HCT116 (cell line): ENCODE measurements at regions not wholly inside any gene's neighbourhood (a gene's known extent, or its start where the extent isn't known, plus 50 kb on each side); places are given as distances from the start of the nearest gene placed in this dataset.

Source experiments
- ATAC-seq: fragments of 200-7000 bp; cut with Tn5 transposase; 2 replicates; pipeline ENCODE4 v1.9.1; 2020; ENCODE audit warnings: mild to moderate bottlenecking, moderate library complexity
- BruUV-seq: library from RNA; stranded (reverse); fragments of 400-500 nt; replicated peaks from 2 replicates; lab custom pipeline; 2021; lab: Mats Ljungman, UMichigan
- CTCF ChIA-PET: fragments of 300-600 bp; sonication (Branson Sonifier 250); formaldehyde crosslinking; loops from one replicate; lab custom pipeline; 2021; ENCODE audit warnings: antibody characterized with exemption; lab: Charles Lee
- POLR2A ChIA-PET: fragments of 300-600, 350-600 bp; sonication (Branson Sonifier 250); formaldehyde crosslinking; loops from one replicate; lab custom pipeline; 2021; ENCODE audit warnings: antibody characterized with exemption; lab: Charles Lee
- RAD21 ChIA-PET, 2 experiments: fragments of 300-600 bp; sonication (Branson Sonifier 250); formaldehyde crosslinking; loops; one replicate each; lab custom pipeline; 2023; ENCODE audit warnings: low total read pairs in 2 of 2; ENCODE audit not compliant: uncharacterized antibody in 2 of 2, unreplicated experiment in 2 of 2, low non-redundant PET in 1 of 2; lab: Charles Lee
- DNase-seq: peaks from one replicate; pipeline ENCODE4 v3.0.0-alpha.2; 2010; ENCODE audit warnings: low read depth, low spot score
- H2AFZ ChIP-seq: fragments of 200-600 bp; shearing (Covaris generic), sonication (generic); 2 replicates; pipeline ENCODE4 v1.6.1; 2017; ENCODE audit warnings: low read depth, mixed run types, mixed read lengths, antibody characterized with exemption, low read length; ENCODE audit not compliant: poor library complexity, severe bottlenecking
- H3K27ac ChIP-seq: 2 replicates; pipeline ENCODE4 v1.5.1; 2012; ENCODE audit warnings: low read depth, low read length
- H3K27me3 ChIP-seq: fragments of 200-600 bp; sonication (generic); 2 replicates; pipeline ENCODE4 v1.6.1; 2016; ENCODE audit warnings: mixed run types, low read length, mixed read lengths; ENCODE audit not compliant: insufficient read depth
- H3K36me3 ChIP-seq, 2 experiments: fragments of 200-500 bp in 1 of 2; fragments of 200-600 bp in 1 of 2; sonication (Bioruptor generic) in 1 of 2; sonication (generic) in 1 of 2; 2 replicates each; pipeline versions ENCODE4 v1.5.1 to v1.6.1; 2014 to 2016; ENCODE audit warnings: low read length in 2 of 2, inconsistent platforms in 1 of 2, mixed read lengths in 1 of 2, mixed run types in 1 of 2; ENCODE audit not compliant: insufficient read depth in 2 of 2, control insufficient read depth in 1 of 2
- H3K4me1 ChIP-seq, 2 experiments: fragments of 200-600 bp in 1 of 2; sonication (generic) in 1 of 2; 2 replicates each; pipeline versions ENCODE4 v1.5.1 to v1.6.1; 2012 to 2017; ENCODE audit warnings: low read length in 2 of 2, inconsistent platforms in 1 of 2, mild to moderate bottlenecking in 1 of 2, mixed read lengths in 1 of 2, mixed run types in 1 of 2, moderate library complexity in 1 of 2; ENCODE audit not compliant: insufficient read depth in 2 of 2, control insufficient read depth in 1 of 2
- H3K4me2 ChIP-seq: fragments of 200-600 bp; sonication (generic); 2 replicates; pipeline ENCODE4 v1.6.1; 2017; ENCODE audit warnings: mixed run types, low read length, mixed read lengths
- H3K4me3 ChIP-seq, 2 experiments: fragments of 200-600 bp in 1 of 2; sonication (generic) in 1 of 2; replicated peaks in 1 of 2; 2 replicates each; pipeline ENCODE4 v1.5.1; 2011 to 2016; ENCODE audit warnings: low read length in 2 of 2, control low read depth in 1 of 2, low read depth in 1 of 2, mild to moderate bottlenecking in 1 of 2, mixed read lengths in 1 of 2, mixed run types in 1 of 2
- H3K79me2 ChIP-seq: fragments of 200-600 bp; sonication (generic); 2 replicates; pipeline ENCODE4 v1.6.1; 2017; ENCODE audit warnings: mild to moderate bottlenecking, mixed run types, low read length, moderate library complexity, mixed read lengths; ENCODE audit not compliant: insufficient read depth
- H3K9ac ChIP-seq: fragments of 200-600 bp; sonication (generic); 2 replicates; pipeline ENCODE4 v1.6.1; 2016; ENCODE audit warnings: low read length, mixed read lengths
- H3K9me2 ChIP-seq: fragments of 200-600 bp; sonication (generic), shearing (Covaris generic); 2 replicates; pipeline ENCODE4 v1.6.1; 2017; ENCODE audit warnings: mixed run types, mild to moderate bottlenecking, moderate library complexity; ENCODE audit not compliant: insufficient read depth
- H3K9me3 ChIP-seq, 2 experiments: fragments of 200-500 bp in 1 of 2; fragments of 200-600 bp in 1 of 2; sonication (Bioruptor generic) in 1 of 2; sonication (generic) in 1 of 2; 2 replicates each; pipeline ENCODE4 v1.6.1; 2014 to 2017; ENCODE audit warnings: low read length in 2 of 2, mixed read lengths in 2 of 2, inconsistent platforms in 1 of 2, low read depth in 1 of 2, mild to moderate bottlenecking in 1 of 2, mixed run types in 1 of 2, moderate library complexity in 1 of 2; ENCODE audit not compliant: control insufficient read depth in 1 of 2, insufficient read depth in 1 of 2
- H4K20me1 ChIP-seq: fragments of 200-600 bp; sonication (generic), shearing (Covaris generic); 2 replicates; pipeline ENCODE4 v1.6.1; 2017; ENCODE audit warnings: mixed run types, mild to moderate bottlenecking, moderate library complexity; ENCODE audit not compliant: insufficient read depth
- ATF3 ChIP-seq: IDR thresholded peaks from 2 replicates; pipeline ENCODE4 v1.6.1; 2012
- CEBPB ChIP-seq: IDR thresholded peaks from 2 replicates; pipeline ENCODE4 v1.6.1; 2012; ENCODE audit warnings: low read depth
- EGR1 ChIP-seq: IDR thresholded peaks from 2 replicates; pipeline ENCODE4 v1.6.1; 2012; ENCODE audit warnings: low read depth
- FOSL1 ChIP-seq: IDR thresholded peaks from 2 replicates; pipeline ENCODE4 v1.6.1; 2012; ENCODE audit warnings: low read depth
- MAX ChIP-seq: IDR thresholded peaks from 2 replicates; pipeline ENCODE4 v1.6.1; 2012
- POLR2A ChIP-seq: IDR thresholded peaks from 2 replicates; pipeline ENCODE4 v1.7.0; 2011; ENCODE audit warnings: borderline replicate concordance; ENCODE audit not compliant: insufficient read depth, insufficient read length; ENCODE audit errors: extremely low read depth
- RAD21 ChIP-seq: IDR thresholded peaks from 2 replicates; pipeline ENCODE4 v1.6.1; 2012; ENCODE audit warnings: low read depth, mild to moderate bottlenecking
- REST ChIP-seq: IDR thresholded peaks from 2 replicates; pipeline ENCODE4 v1.6.1; 2012; ENCODE audit warnings: low read depth
- SP1 ChIP-seq: IDR thresholded peaks from 2 replicates; pipeline ENCODE4 v1.6.1; 2012; ENCODE audit warnings: low read depth
- TCF7L2 ChIP-seq: IDR thresholded peaks from 2 replicates; pipeline ENCODE4 v1.7.0; 2011; ENCODE audit warnings: borderline replicate concordance, inconsistent platforms; ENCODE audit not compliant: insufficient read depth, insufficient read length; ENCODE audit errors: extremely low read depth
- ZFX ChIP-seq: fragments of 450-650 bp; IDR thresholded peaks from 2 replicates; pipeline ENCODE4 v1.6.1; 2017
- ZNF274 ChIP-seq: fragments of 200-500 bp; sonication (Bioruptor generic); IDR thresholded peaks from 2 replicates; pipeline ENCODE4 v1.6.1; 2014; ENCODE audit warnings: mild to moderate bottlenecking, low read depth, low read length, inconsistent platforms
- intact Hi-C: fragments of 100-400 bp; cut with micrococcal nuclease; formaldehyde crosslinking; loops from 2 replicates; pipeline ENCODE4 v1.10.0; 2022

- no peak for TF ChIP-seq REST
- TF ChIP-seq ZNF274 = no peak
- TF ChIP-seq ZFX = no peak
Measured at GRCh38 chr1:56313560-56313959, 265.8 kb downstream of the PLPP3 start (continued).

- ATAC-seq = no peak
- CTCF ChIA-PET = no interaction called here
- H3K4me1 ChIP-seq = no peaks in the 10 kb centered on the region
- POLR2A ChIA-PET = no interaction called here
- no peak overlapping the region for H3K27ac ChIP-seq
- no TSS peak for BruUV-seq
- no peak overlapping the region for H3K4me2 ChIP-seq
- no peak for DNase-seq
- H3K9ac ChIP-seq = no peak overlapping the region
- H3K9me3 ChIP-seq = no peaks in the 10 kb centered on the region
- no peak overlapping the region for H3K4me3 ChIP-seq
- H4K20me1 ChIP-seq = no peaks in the 10 kb centered on the region
- no peaks in the 10 kb centered on the region for H3K9me2 ChIP-seq
- H3K79me2 ChIP-seq = no peaks in the 10 kb centered on the region
- intact Hi-C loops = no loop called here
- H3K36me3 ChIP-seq = no peaks in the 10 kb centered on the region
- H3K27me3 ChIP-seq = no peaks in the 10 kb centered on the region
- H2AFZ ChIP-seq = no peak overlapping the region
- TF ChIP-seq POLR2A (no peak), FOSL1 (no peak)
- RAD21 ChIA-PET = no interaction called here
Measured at GRCh38 chr1:56311766-56312165, 267.6 kb downstream of the PLPP3 start.

- no peaks in the 10 kb centered on the region for H3K9me2 ChIP-seq
- no peaks in the 10 kb centered on the region for H3K79me2 ChIP-seq
- intact Hi-C loops = no loop called here
- H3K4me2 ChIP-seq = no peak overlapping the region
- no peaks in the 10 kb centered on the region for H3K27me3 ChIP-seq
- H3K9me3 ChIP-seq = no peaks in the 10 kb centered on the region
- H3K27ac ChIP-seq = no peak overlapping the region
- POLR2A ChIA-PET = no interaction called here
- RAD21 ChIA-PET = no interaction called here
- no peak for DNase-seq
- H3K36me3 ChIP-seq = no peaks in the 10 kb centered on the region
- no peak overlapping the region for H3K9ac ChIP-seq
- no peak for ATAC-seq
- no peaks in the 10 kb centered on the region for H3K4me1 ChIP-seq
- H4K20me1 ChIP-seq = no peaks in the 10 kb centered on the region
- no TSS peak for BruUV-seq
- CTCF ChIA-PET = no interaction called here
- no peak overlapping the region for H3K4me3 ChIP-seq
- H2AFZ ChIP-seq = no peak overlapping the region
- TF ChIP-seq MAX = no peak
- no peak for TF ChIP-seq SP1
- no peak for TF ChIP-seq TCF7L2
- no peak for TF ChIP-seq RAD21
- no peak for TF ChIP-seq EGR1
- no peak for TF ChIP-seq ATF3
- no peak for TF ChIP-seq REST
- TF ChIP-seq ZNF274 = no peak
- TF ChIP-seq ZFX = no peak
- TF ChIP-seq CEBPB = no peak
Measured at GRCh38 chr1:56310945-56311344, 268.4 kb downstream of the PLPP3 start.
